T-helper 17 cell (primary cell): ENCODE measurements at regions not wholly inside any gene's neighbourhood (a gene's known extent, or its start where the extent isn't known, plus 50 kb on each side); places are given as distances from the start of the nearest gene placed in this dataset.

Experiments used
- ATAC-seq: fragments of 150-1000 bp; cut with Tn5 transposase; 2 replicates; pipeline ENCODE4 v1.10.0; 2021; ENCODE audit warnings: mild to moderate bottlenecking, moderate library complexity
- DNase-seq, 3 donors: peaks; one replicate each; pipeline versions ENCODE4 v3.0.0 to v3.0.0-alpha.2; 2020 to 2021
- H3K9me3 ChIP-seq: one replicate; pipeline ENCODE4 v1.7.0; 2013; ENCODE audit warnings: low read length, mild to moderate bottlenecking; ENCODE audit not compliant: control insufficient read depth, poor library complexity, severe bottlenecking
- H3K27ac Mint-ChIP-seq: one replicate; pipeline ENCODE4 v1.8.0; 2022; ENCODE audit warnings: mild to moderate bottlenecking, moderate library complexity, mixed read lengths
- H3K27me3 Mint-ChIP-seq: one replicate; pipeline ENCODE4 v1.8.0; 2022; ENCODE audit warnings: mixed read lengths
- H3K36me3 Mint-ChIP-seq: one replicate; pipeline ENCODE4 v1.8.0; 2022; ENCODE audit warnings: low read depth, mixed read lengths
- H3K4me1 Mint-ChIP-seq: one replicate; pipeline ENCODE4 v1.8.0; 2022; ENCODE audit warnings: mild to moderate bottlenecking, mixed read lengths
- H3K4me3 Mint-ChIP-seq: one replicate; pipeline ENCODE4 v1.8.0; 2022; ENCODE audit warnings: mild to moderate bottlenecking, moderate library complexity, mixed read lengths

DNA sequence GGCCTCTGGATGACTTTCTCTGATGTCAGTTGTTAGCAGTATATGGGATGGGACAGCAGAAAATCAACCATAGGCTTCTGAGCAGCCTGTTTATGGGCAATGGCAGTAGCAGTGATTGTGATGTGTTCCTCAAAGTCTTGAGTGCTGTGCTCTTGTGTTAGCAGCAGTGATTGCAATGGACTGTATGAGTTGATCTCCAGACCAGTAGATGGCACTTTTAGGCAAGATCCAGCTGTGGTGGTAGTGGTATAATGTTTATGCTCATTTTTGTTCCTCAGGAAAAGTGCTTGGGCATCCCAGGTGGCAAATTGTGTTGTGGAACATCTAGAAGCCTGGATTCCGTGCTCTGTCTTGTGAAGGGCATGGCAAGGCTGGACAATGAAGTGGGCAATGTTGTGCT lies 181.6 kb upstream of the SYNCRIP start:
- Mint-ChIP-seq H3K4me3 (no peak overlapping the region), H3K27me3 (no peaks in the 10 kb centered on the region), H3K36me3 (no peaks in the 10 kb centered on the region), H3K4me1 (no peaks in the 10 kb centered on the region), H3K27ac (no peak overlapping the region)
- H3K9me3 ChIP-seq = peaks cover 4% of the 10 kb centered on the region
- ATAC-seq (no peak), DNase-seq (no peak)

DNA sequence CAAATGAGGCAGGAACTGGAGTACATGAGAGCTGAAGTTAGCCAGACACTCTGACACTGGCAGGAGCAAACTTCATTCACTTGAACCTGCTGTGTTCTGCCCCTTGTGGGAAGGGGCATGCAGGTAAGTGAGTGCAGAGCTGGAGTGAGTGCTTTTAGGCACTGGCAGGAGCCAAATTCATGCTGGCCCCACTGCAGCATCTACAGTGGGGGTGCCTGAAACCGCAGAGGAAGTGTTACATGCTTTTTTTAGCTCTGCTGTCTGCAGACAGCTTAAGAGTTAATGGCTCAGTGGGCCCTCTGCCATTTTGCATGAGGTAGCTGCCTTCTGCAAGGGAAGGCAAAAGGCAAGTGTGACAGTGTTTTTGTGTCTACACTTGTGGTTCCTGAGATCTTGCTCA lies 167.9 kb upstream of the SYNCRIP start:
- no peaks in the 10 kb centered on the region for H3K36me3 Mint-ChIP-seq
- H3K27ac Mint-ChIP-seq = no peak overlapping the region
- DNase-seq (no peak), ATAC-seq (no peak)
- peaks cover 6% of the 10 kb centered on the region for H3K27me3 Mint-ChIP-seq
- H3K4me1 Mint-ChIP-seq = no peaks in the 10 kb centered on the region
- no peaks in the 10 kb centered on the region for H3K9me3 ChIP-seq
- no peak overlapping the region for H3K4me3 Mint-ChIP-seq

DNA sequence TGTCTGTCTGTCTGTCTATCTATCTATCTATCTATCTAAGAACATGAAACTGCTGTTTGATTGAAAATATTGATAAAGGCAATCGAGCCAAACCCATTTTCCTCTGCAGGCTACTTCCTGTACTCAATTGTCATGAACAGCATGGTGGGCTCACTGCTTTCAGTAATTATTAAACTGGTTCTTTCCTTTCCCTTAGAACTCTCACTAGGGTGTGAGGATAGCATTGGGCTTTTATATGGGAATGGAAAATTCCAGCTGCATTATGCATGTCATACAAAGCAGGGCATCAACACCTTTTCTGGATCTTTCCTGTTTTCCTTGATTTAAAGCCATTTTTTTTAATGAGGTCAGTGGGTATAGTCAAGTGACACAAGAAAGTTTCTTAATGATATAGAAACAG lies 161.0 kb upstream of the SYNCRIP start:
- Mint-ChIP-seq H3K4me3 (no peak overlapping the region), H3K36me3 (no peaks in the 10 kb centered on the region), H3K27ac (no peak overlapping the region), H3K4me1 (no peaks in the 10 kb centered on the region), H3K27me3 (peaks cover 21% of the 10 kb centered on the region)
- ATAC-seq (no peak), DNase-seq (no peak)
- H3K9me3 ChIP-seq = no peaks in the 10 kb centered on the region

DNA sequence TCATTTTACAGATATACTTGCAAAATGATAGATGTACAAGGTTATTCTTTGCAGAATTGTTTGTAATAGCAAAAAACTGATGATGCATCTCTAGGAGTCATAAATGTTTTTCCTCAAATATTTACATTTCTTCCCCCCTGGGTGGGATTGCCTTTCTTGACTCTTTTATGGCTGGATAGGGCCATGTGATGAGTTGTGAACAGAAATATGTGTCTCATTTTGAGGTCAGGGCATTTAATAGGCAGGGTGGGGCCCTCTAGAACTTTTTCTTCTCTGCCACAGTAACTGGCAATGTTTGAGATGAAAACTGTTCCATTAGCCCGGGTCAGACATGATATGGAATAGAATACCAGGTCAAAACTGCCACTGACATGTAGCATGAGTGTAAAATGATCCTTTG lies 159.5 kb upstream of the SYNCRIP start:
- H3K9me3 ChIP-seq = no peaks in the 10 kb centered on the region
- Mint-ChIP-seq H3K4me3 (no peak overlapping the region), H3K27ac (no peak overlapping the region), H3K4me1 (no peaks in the 10 kb centered on the region), H3K36me3 (peaks cover 2% of the 10 kb centered on the region), H3K27me3 (peaks cover 28% of the 10 kb centered on the region)
- no peak for DNase-seq
- no peak for ATAC-seq

DNA sequence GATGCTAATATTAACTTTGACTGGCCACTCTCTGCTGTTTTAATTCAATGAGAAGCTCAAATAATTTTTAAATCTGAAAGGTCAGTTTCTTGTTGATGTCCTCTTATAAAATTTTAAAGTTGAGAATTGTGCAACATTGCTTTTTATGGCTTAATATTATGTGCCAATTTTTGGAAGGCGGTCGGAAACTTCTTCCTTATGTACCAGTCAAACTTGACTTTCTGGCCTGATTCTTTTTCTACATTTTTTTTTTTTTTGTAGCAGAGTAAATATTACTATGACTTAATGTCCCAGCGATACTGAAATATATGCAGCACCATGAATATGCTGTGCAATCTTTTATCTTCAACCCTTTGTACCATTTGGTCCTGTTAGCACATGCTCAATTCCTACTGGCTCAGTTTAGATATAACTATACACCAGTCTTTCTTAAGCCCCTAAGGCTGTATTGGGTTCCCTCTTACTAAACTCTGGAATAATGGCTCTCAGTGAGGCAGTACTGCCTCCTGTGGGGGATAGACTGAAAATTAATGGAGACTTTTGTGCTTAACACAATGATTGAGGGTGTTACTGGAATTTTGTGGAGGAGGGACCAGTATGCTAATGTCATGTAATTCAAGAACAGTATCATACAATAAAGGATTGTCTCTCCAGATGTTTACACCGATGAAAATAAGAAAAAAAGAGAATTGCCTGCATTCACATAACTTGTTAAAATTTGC lies 156.4 kb upstream of the SYNCRIP start:
- Mint-ChIP-seq H3K36me3 (peaks cover 2% of the 10 kb centered on the region), H3K27ac (no peak overlapping the region), H3K4me1 (no peaks in the 10 kb centered on the region), H3K27me3 (peaks cover 23% of the 10 kb centered on the region), H3K4me3 (no peak overlapping the region)
- DNase-seq (no peak), ATAC-seq (no peak)
- no peaks in the 10 kb centered on the region for H3K9me3 ChIP-seq

DNA sequence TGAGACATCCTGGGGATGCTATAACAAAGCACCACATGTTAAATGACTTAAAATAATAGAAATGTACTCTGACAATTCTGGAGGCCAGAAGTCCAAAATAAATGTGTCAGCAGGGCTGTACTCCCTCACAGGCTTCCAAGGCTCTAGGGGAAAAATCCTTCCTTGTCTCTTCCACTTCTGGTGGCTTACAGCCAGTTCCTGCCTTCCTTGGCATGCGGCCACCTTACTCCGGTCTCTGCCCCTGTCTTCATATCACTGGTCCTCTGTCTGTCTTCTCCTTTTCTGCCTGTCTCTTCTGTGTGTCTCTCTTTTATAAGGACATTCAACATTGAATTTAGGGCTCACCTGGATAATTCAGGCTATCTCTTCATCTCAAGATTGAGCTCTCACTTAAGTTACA lies 155.3 kb upstream of the SYNCRIP start:
- peaks cover 2% of the 10 kb centered on the region for H3K36me3 Mint-ChIP-seq
- H3K9me3 ChIP-seq = no peaks in the 10 kb centered on the region
- H3K4me3 Mint-ChIP-seq = no peak overlapping the region
- H3K27me3 Mint-ChIP-seq = peaks cover 23% of the 10 kb centered on the region
- DNase-seq (no peak), ATAC-seq (no peak)
- no peak overlapping the region for H3K27ac Mint-ChIP-seq
- no peaks in the 10 kb centered on the region for H3K4me1 Mint-ChIP-seq

DNA sequence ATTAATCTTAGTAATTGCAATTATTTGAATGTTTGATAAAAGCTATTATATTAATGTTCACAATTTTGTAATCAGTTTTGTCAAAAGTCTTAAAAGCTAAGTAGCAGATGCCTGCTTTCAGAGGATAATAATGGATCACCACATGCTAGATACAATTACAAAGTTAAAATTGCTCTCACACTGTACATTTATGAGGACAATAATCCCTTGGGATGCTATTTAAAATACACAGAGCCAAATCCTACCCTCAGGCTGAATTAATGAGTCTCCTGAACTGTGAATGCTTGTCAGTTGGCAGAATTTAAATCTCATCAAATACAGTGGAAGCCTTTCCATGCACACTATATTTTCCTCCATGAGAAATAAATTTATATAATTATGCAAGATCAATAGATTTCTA lies 153.3 kb upstream of the SYNCRIP start:
- Mint-ChIP-seq H3K27me3 (peaks cover 23% of the 10 kb centered on the region), H3K36me3 (peaks cover 2% of the 10 kb centered on the region), H3K4me1 (no peaks in the 10 kb centered on the region), H3K4me3 (no peak overlapping the region), H3K27ac (no peak overlapping the region)
- ATAC-seq = no peak
- DNase-seq = no peak
- H3K9me3 ChIP-seq = no peaks in the 10 kb centered on the region

DNA sequence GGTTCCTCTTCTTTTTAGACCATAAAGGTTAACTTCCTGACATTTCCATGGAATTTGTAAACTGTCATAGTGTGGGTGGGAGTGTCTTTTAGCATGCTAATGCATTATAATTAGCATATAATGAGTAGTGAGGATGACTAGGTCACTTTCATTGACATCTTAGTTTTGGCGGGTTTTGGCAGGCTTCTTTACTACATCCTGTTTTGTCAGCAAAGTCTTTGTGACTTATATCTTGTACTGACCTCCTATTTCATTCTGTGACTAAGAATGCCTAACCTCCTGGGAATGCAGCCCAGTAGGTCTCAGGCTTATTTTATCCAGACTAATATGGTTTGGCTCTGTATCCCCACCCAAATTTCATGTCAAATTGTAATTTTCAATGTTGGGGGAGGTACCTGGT lies 149.6 kb upstream of the SYNCRIP start:
- Mint-ChIP-seq H3K4me1 (no peaks in the 10 kb centered on the region), H3K27me3 (peaks cover 6% of the 10 kb centered on the region), H3K27ac (no peak overlapping the region), H3K36me3 (no peaks in the 10 kb centered on the region), H3K4me3 (no peak overlapping the region)
- DNase-seq (no peak), ATAC-seq (no peak)
- H3K9me3 ChIP-seq = no peaks in the 10 kb centered on the region

DNA sequence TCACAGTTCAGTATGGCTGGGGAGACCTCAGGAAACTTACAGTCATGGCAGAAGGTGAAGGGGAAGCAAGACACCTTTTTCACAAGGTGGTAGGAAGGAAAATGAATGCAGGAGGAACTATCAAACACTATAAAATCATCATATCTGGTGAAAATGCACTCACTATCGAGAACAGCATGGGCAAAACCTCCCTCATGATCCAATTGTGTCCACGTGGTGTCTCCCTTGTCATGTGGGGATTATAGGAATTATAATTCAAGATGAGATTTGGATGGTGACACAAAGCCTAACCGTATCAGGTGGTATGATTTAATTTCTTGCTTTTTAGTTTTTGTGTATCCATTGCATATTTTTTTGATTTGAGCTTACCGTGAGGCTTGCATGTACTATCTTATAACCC lies 133.2 kb upstream of the SYNCRIP start:
- peaks cover 26% of the 10 kb centered on the region for H3K27me3 Mint-ChIP-seq
- H3K4me3 Mint-ChIP-seq = no peak overlapping the region
- no peak overlapping the region for H3K27ac Mint-ChIP-seq
- peaks cover 4% of the 10 kb centered on the region for H3K36me3 Mint-ChIP-seq
- no peak for ATAC-seq
- H3K9me3 ChIP-seq = no peaks in the 10 kb centered on the region
- no peak for DNase-seq
- H3K4me1 Mint-ChIP-seq = no peaks in the 10 kb centered on the region

DNA sequence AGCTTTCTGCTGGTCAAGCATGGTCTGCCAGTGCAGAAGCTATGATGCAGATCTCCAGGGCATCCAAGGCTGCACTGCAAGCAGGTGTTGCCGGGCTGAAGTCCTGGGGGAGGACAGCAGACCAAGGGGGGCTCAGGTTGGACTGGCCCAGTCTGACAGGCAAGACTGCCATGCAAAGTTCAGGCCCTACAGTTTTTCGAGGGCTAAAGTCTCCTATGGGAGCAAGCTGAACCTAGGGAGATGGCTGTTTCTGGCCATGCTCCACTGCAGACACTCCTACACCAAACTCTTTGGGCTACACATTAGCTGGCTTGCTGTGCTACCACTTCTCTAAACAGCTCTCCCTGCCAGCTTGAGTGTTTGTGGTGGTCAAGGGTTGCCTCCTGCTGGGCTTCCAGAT lies 130.0 kb upstream of the SYNCRIP start:
- DNase-seq (no peak), ATAC-seq (no peak)
- no peaks in the 10 kb centered on the region for H3K9me3 ChIP-seq
- Mint-ChIP-seq H3K36me3 (peaks cover 4% of the 10 kb centered on the region), H3K27ac (no peak overlapping the region), H3K4me1 (no peaks in the 10 kb centered on the region), H3K27me3 (peaks cover 39% of the 10 kb centered on the region), H3K4me3 (no peak overlapping the region)

DNA sequence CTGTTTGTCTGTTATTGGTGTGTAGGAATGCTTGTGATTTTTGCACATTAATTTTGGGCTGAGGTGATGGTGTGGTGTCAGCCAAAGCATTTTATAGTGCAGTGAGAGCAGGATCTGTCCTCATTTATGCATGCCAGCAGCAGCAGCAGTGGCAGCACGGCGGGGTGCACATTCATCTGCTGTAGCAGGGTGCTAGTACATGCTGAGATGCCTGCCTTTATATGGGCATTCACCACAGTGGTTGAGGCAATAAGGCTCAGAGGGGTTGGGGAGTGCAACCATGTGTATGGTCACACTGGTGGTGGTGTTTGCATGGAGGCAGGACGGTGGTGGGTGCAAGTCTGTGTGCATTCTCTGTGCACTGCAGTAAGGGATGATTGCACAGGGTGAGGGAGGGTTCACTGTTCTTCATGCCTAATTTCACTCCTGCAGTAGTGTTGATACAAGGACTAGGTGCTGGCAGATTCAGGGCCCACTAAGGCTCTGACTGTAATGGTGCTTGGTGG lies 129.3 kb upstream of the SYNCRIP start:
- H3K9me3 ChIP-seq = no peaks in the 10 kb centered on the region
- Mint-ChIP-seq H3K36me3 (peaks cover 4% of the 10 kb centered on the region), H3K27ac (no peak overlapping the region), H3K4me3 (no peak overlapping the region), H3K4me1 (no peaks in the 10 kb centered on the region), H3K27me3 (peaks cover 46% of the 10 kb centered on the region)
- no peak for DNase-seq
- no peak for ATAC-seq

DNA sequence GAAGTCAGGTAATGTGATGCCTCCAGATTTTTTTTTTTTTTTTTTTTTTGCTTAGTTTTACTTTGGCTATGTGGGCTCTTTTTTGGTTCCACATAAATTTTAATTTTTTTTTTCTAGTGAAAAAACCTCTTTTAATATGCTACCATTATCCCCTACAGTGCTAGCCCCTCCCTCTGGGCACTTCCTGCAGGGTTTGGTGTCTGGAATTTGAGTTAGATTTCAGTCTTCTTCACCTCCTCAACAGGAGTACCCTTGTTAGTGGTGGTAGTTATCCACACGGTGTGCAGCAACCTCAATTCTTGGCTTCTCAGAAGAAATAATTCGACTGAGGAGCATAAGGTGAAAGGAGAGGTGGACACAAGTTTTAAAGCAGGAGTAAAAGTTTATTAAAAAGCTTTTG lies 128.8 kb upstream of the SYNCRIP start:
- Mint-ChIP-seq H3K4me1 (no peaks in the 10 kb centered on the region), H3K27me3 (peaks cover 48% of the 10 kb centered on the region), H3K4me3 (no peak overlapping the region), H3K36me3 (peaks cover 4% of the 10 kb centered on the region), H3K27ac (no peak overlapping the region)
- no peaks in the 10 kb centered on the region for H3K9me3 ChIP-seq
- ATAC-seq (no peak), DNase-seq (no peak)

DNA sequence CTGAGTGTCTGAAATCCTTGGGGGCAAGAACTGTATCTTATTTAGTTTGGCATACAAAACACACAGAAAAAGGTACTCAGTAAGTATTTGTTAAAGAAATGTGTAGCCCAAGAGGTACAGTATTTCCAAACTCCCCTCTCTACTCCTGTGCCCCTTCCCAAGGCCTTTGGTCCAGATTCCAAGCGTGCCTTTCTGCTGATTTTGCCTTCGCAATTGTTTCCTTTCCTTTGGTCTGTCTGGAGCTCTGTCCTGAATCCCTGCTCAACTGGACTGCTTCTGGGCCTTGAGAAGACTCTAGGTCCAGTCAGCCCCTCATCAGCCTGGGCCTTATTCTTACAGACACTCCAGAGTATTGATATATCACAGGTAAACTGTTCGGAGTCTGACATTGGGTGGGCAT lies 122.2 kb upstream of the SYNCRIP start:
- H3K4me1 Mint-ChIP-seq = no peaks in the 10 kb centered on the region
- no peaks in the 10 kb centered on the region for H3K9me3 ChIP-seq
- H3K27ac Mint-ChIP-seq = no peak overlapping the region
- H3K4me3 Mint-ChIP-seq = no peak overlapping the region
- ATAC-seq = no peak
- H3K36me3 Mint-ChIP-seq = peaks cover 2% of the 10 kb centered on the region
- DNase-seq = no peak
- peaks cover 49% of the 10 kb centered on the region for H3K27me3 Mint-ChIP-seq

DNA sequence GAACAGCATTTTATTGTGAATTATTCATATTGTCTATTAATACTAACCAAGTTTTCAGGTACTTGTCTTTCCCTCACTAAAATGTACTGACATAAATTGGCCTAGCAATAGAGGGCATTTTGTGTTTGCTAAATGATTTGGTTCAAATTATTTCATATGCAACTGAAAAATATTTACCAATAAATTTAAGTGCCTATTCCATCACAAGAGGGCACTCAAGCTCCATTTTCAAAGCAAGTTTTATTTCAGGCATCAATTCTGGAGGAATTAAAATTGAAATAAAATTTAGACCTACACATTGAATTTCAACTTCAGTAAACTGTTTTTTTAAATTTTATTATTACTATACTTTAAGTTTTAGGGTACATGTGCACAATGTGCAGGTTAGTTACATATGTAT lies 114.3 kb upstream of the SYNCRIP start:
- no peaks in the 10 kb centered on the region for H3K9me3 ChIP-seq
- peaks cover 10% of the 10 kb centered on the region for H3K27me3 Mint-ChIP-seq
- no peak for ATAC-seq
- H3K27ac Mint-ChIP-seq = no peak overlapping the region
- peaks cover 2% of the 10 kb centered on the region for H3K36me3 Mint-ChIP-seq
- H3K4me1 Mint-ChIP-seq = no peaks in the 10 kb centered on the region
- DNase-seq = no peak
- H3K4me3 Mint-ChIP-seq = no peak overlapping the region
